Hematopoietic multipotent progenitor cell treated with erythropoietin and hydrocortisone succinate and interleukin-3 and kit ligand, for 6 days (in vitro differentiated cells): ENCODE measurements at regions not wholly inside any gene's neighbourhood (a gene's known extent, or its start where the extent isn't known, plus 50 kb on each side); places are given as distances from the start of the nearest gene placed in this dataset.
"Not testable (repeated sequence)": the region's sequence is repeated elsewhere in the genome, so short reads cannot be mapped to it uniquely, and the experiment has no call there.

Source experiments
- DNase-seq: peaks from one replicate; pipeline ENCODE4 v3.0.0-alpha.2; 2015

DNA sequence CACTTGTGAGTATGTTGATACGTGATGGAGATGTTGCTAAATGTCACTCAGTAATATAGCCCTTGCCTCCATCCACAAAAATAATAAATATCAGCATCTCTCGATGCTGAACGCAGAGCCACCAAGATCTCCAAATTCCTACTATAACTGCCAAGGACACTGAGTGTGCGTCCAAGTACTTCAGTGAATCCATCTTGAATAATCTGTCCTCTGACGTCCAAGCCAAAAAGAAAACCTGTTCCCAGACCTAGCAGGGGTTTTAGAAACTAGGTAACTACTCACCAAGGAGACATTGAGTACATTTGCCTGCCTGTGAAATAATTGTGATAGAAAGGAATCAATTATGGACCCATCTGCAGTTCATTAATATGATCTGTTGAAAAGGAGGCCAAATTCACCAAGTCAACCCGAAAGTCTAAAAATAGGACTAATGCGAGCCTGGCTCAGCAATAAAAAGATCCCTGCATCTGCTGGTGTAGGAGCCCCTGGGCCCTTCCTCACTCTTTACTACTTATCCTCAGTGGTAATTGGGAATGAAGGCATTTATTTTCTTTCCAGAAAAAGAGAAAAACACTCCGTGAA is 226.9 kb upstream of the IRF2BP2 start:
- no peak for DNase-seq

DNA sequence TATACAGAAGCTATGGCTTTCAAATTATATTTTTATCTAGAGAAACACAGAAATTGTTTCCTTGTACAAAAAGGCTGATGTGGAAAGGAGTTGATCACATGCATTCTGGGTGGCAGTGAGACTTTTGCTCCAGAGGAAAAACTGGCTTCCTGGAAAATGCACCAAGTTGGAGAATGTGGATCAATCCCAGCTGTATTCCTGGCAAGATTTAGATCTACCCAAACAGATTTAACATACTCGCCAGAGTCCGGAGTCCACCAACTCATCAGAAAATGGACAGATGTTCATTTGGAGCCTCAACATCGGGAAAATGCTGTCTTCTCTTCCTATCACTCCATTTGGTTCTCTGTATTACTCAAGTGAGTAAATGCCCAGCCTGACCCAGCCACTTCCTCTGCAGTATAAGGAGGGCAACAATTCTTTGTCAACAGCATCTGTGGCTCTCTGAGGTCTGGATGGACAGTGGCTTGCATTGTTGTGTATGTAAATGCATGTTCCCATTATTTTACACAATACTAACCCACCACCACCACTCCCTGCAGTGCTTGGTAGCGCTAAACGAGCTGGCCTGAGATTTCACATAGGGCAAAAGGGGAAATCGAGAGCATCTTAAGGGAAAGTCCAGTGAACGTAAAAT is 226.2 kb upstream of the IRF2BP2 start:
- no peak for DNase-seq

DNA sequence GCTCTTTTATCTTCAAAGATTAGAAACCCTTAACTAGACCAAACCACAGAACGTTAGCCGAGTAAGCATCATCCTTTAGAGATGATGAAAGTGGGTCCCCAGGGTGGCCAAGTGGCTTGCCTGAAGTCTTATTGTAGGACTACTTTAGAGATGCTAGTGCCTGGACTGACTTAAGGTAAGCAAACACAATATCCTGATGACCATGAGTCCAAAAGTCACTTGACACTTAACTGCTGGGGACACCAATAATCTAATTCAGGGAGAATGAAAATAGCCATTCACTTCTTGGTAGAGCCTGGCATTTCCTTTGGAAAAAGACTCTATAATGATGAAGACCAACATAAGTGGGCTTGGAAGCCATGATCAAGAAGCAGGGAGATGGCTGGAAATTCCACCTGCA is 225.3 kb upstream of the IRF2BP2 start:
- DNase-seq: no peak

DNA sequence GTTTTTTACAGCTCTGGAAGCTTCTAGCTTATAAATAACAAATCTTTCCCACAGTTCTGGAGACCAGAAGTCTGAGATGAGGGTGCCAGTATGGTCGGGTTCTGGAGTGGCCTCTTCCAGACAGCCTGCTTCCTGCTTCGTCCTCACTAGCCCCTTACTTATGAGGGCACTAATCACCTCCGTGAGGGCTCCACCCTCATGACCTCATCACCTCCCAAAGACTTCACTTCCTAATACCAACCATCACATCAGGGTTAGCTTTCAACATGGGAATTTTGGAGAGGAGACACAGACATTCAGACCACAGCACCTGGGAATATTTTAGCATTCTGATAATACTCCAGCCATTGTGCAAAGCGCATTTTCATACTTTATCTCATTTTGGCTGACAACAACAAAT is 223.7 kb upstream of the IRF2BP2 start:
- no peak for DNase-seq

DNA sequence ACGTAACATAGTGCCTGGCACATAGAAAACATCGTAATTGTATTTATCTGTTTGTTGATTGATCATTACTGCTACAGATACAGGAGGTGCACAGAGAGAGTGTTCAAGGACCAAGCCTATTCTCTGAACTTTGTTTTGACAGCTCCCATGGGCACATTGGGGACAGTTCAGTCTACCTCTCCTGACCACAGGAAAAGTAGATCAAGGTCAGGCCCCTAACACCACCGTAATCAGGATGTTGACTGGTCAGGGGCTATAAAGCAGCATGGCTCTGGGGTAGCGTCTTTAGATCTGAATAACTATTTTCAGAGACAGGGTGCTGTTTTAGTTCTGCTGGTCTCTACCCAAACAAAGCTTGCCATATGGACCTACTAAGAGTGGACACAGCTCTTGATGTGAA is 223.1 kb upstream of the IRF2BP2 start:
- DNase-seq: no peak

DNA sequence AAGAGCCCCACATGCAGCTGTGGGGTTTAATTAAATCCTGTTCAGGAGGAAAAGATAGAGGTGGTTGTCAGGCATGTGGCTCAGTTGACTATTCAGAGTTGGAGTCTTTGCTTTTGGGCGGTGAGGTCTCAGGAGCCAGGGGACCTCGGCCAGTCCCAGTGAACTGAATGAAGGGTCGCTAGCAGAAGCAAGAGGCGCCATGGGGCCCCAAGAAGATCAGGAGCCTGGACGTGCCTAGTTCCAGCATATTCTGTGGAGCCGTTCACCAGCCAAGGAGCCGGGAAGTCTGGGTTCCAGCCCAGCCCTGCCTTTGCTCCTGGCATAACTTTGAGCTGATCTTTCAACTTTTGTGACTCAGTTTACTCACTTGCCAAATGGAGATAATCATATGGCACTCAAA is 217.7 kb upstream of the IRF2BP2 start:
- no peak for DNase-seq

DNA sequence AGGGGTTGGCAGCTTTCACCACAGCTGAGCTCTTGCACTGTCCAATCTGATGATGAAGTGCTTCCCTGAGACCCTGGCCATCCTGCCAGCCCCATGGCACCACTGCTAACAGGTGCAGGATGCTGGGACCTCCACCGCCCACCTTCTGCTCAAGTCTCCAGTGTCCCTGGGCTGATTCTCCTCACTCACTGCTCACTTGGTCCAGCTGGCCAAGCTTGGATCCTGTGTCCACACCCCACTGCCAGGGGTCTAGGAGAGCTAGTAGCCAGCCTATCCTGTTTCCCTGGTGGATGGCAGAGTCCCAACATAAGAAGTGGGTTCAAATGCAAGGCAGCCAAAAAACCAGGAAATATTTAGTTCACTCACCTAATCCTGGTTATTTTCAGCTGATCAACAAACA is 217.2 kb upstream of the IRF2BP2 start:
- no peak for DNase-seq

DNA sequence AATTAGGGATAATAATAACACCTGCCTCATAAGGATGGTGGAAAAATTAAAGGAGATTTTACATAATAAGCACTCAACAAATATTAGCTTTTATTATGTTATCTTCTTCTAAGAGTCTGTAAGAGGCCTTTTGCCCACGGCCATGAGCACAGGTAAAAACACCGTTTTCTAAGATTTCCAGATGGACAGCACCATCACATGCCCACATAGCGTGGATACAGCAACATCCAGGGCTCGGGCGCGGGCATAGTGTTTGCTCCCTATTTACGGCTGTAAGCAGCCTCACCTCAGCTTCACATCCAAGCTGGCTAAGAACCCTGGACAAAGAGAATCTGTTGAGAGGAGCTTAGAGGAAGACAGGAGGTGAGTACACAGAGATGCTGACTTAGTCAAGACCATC is 216.4 kb upstream of the IRF2BP2 start:
- no peak for DNase-seq

DNA sequence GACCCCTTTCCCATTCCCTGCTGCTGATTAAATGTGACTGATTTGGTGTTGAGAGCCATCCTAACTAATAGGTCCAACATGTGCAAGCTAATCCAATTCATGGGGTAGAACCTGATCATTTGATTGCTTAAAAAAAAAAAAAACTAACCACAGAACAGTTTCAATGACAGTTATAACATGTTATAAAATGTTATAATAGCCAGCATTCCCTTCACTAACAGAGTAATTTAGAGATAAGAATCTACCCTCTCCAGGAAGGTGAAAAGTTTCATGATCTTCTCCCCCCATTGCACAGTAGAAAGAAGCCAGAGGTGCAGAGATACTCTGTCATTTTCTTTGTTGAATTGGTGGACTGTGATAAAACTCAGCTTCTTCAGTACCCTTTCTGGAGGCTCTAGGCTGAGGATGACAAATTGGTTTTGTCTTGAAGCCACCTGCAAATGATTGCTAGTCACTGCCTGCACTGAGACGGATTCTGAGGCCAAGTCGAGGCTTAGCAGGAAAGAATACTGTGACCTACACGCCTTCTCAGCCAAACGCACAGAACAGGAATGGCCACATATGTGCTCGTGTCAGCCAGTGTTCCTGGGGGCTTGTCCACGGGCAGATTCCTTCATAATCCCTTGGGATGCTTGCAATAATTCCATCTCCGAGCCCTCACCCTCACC is 215.7 kb upstream of the IRF2BP2 start:
- DNase-seq: no peak

DNA sequence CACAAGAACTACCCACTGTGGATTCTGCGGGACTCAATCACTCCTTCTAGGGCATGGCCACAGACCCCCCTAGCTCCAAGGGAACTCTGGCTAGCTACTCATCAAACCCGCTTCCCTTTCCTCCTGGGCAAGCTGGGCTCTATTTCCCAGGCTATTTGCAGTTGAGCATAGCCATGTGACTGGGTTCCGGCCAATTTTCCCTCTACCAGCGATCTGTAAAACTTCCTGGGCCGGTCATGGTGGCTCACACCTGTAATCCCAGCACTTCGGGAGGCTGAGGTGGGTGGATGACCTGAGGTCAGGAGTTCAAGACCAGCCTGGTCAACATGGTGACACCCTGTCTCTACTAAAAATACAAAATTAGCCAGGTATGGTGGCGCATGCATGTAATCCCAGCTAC is 214.9 kb upstream of the IRF2BP2 start:
- DNase-seq: not testable (repeated sequence)

DNA sequence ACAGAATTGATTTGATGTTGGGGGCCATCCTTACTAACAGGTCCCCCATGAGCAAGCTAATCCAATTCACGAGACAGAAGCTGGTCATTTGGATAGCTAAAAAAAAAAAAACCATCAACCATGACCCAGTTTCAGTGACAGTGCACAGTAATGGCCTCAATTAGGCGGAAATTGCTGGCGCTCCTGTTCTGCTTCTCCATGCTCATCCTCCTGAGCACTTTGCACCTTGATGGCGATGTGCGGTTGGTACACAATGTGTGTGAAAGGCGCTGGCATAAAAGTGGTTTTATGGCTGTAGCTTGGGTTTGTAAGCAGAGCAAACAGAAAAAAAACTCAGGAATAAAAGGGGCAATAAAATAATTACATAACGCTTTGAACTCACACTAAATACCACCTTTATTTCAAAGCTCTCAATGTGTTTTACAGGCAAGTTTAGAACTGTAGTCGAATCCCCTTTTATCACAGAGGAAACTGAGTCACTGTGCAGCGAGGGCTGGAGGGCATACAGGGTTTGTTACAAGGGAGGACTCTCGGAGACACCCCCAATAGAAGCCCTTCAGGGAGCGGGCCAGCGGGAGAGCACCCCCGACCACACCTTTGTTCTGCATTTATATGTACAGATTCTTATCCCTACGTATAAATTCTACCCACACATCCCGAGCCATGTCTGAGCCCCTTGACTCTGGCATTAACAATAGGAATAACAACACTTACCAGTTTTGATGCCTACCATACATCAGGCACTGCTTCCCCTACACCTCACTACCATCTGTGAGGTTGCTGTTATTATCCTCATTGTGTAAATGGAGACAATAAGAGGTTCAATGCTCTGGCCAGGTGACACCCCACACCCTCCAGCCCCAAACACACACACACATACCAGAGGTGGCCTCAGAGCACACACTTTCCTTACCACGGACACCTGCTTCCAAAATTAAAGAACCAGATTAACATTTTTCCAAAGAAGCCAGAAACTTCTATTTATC is 213.5 kb upstream of the IRF2BP2 start:
- DNase-seq: no peak

DNA sequence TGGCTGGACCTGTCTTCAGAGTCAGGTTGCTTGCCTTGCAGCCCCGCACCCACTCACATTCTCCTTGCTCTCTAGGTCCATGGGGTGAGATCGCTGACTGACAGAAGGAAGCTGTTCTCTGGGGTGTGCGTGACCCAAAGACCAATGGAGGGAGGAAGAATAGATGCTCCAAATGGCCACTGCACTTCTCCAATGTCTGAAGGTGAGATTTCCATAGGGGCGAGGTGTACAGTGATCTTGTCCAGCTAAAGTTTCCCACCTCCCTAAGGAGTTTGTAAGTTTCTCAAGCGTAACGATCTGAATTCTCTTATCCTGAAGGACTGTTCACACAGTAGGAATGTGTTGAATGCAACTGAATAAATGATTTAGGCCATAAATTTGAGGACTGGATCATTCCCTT is 211.9 kb upstream of the IRF2BP2 start:
- DNase-seq: no peak

DNA sequence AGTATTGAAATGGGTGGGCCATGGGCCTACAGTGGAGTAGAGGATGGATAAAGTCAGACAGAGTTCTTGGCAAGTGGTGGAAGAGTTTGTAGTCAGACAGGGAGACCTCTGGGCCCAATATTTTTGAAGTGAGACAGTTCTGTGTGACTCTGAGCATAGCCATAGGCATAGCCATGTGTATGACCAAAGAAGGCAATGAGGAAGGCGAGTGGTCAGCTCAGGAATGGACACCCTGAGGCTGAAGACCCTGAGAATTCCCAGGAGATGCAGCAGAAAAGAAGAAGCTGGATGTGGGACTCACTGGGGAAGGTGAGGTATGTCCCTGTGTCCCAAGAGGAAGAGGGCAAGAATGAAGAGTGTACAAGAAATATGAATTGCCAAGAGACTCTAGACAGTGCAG is 210.6 kb upstream of the IRF2BP2 start:
- DNase-seq: no peak

DNA sequence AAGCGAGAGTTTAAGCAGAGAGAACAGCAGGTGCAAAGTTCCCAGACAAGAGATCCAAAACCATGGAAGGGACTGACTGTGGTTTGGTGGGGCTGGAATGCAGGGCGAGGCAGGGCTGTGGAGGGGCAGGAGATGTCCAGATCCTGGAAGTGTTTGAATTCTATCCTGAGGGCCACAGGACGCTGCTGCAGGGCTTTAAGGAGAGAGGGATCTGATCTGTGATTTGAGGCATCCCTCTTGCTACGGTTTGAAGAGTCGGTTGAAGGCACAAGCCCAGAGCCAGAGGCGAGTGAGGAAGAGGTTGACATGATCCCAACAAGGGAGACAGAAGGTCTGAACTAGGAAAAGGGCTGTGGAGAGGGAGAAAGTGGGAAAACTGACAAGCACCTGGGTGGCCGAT is 209.9 kb upstream of the IRF2BP2 start:
- DNase-seq: not testable (repeated sequence)

DNA sequence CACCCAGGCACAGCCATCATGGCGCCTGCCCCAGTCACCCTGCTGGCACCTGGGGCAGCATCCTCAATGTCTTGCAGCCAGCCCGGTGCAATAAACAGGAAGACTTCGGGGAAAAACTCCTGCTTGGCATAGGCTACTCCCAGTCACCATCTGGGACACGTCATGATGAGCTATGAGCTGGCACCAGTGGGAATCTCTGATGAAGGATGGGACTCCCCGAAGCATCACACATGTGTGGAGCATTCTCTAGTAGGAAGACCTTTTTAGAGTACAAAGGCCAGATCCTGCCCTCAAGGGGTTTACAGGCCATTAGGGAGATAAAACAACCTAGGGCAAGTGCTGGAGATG is 208.0 kb upstream of the IRF2BP2 start:
- DNase-seq: not testable (repeated sequence)

DNA sequence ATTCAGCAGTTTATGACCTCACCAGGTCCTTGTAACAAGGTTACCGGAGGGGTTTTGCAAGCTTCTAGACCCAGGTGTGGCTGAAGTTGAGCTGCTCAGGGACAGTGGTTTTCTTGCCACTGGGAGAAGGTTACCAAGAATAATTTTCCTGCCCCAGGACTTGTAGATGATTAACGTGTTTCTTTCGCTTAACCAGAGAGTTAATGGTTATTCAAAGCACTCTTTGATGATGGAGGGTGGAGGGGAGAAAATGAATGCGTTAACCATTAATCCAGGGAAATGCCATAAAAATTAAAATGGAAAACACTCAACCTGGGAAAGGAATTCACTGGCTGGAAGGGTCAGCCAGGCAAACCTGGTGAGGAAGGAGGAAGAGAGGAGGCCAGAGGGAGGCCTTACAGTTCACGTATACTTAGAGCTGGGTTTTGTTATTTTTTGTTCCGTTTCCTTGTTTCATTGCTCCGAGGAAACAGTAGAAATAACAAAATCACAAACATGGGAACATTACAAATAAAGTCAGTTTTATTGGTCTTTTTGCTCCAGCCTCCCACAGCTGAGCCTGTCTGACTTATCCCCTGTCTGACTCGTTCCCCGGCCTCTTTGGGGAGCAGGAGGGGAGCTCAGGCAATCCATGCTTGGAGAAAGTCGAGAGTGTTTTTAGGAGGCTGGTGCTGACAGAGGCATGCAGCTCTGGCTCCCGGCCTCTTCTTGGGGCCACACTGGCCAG is 207.5 kb upstream of the IRF2BP2 start:
- not testable (repeated sequence) for DNase-seq

DNA sequence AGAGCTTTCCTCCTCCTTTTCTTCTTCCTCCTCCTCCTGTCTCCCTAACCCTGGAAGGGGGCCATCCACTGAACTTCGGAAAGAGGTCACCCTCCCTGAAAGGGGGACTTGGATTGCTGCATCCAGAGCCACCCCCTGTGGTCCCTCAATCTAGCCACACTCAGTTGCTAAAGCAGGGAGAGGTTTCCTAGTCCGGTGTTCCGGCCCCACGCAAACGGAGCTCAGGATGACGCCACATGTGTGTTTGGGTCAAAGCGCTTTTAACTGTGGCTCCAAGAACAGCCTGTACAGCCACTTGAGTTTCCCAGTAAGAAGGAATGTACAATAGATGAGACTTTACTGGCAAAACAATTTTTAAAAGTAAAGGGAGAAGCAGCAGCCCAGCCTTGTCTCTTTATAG is 206.9 kb upstream of the IRF2BP2 start:
- DNase-seq: not testable (repeated sequence)

DNA sequence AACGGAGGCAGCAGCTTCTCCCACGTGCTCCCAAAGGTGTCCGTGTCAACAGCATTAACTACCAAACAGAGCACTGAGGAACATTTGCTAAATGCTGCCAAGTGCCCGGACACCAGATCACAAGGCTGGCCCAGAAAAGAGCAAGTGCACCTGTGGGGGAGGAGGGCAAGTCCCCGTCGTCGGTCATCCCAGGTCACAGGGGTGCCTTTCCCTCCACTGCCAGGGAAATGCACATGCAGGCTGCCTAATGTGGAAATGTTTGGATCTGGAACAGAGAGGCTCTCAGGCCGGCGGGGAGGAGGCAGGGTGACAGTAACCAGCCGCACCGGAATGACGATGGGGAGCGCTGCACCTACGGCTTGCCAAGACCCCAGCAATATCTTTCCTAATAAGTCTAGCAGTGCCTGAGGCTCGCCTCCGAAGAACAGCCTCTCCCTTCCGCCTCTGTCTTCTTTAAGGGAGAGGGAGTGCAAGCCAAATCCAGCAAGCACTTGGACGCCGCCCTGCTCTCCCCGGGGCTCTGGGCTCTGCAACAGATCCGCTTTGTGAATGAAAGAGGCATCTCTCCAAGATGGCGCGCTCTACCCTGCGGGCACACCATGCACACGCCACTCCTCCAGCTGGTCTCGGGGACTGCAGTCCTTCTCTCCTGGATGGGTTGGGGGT is 206.3 kb upstream of the IRF2BP2 start:
- not testable (repeated sequence) for DNase-seq

DNA sequence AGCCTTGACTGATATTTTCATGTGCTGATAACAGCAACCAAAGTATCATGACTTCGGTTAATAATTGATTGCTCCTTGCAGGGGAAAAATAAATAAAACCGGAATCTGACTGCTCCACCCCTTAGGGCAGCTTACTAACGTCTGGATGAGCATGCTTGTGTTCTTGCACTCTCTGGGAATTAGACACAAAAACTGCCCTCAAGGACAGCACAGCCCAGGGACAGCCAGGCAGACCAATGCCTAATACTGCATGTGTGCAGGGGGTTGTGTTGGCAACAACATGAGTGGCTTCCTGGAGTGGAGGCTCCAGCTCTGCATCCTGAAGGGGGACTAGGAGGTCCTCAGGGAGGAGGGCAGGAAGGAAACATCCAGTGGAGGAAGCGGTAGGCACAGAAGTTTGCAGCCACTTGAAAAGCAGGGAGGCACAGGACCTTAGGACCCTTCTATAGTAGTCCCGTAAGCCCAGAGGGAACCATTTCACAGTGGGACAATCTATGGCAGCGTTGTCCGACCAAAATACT is 205.4 kb upstream of the IRF2BP2 start:
- not testable (repeated sequence) for DNase-seq

DNA sequence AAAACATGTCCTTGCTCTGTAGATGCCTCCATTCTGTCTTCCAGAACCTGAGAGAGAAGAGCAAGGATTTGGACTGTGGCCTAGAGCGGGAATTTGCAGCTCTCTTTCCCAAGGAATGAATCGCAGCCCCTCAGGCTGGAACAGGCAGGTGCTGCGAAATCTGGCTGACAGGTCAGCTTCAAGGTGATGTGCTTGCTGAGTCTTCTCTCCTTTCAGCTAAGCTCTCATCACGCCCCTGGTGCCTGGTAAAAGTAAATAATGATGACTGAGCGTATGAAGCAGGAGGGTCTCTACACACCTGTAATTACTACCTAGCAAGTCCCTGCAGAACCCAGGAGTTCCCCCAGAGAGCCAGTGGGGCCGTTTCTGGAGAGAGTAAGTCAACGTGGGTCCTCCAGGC is 204.3 kb upstream of the IRF2BP2 start:
- not testable (repeated sequence) for DNase-seq

DNA sequence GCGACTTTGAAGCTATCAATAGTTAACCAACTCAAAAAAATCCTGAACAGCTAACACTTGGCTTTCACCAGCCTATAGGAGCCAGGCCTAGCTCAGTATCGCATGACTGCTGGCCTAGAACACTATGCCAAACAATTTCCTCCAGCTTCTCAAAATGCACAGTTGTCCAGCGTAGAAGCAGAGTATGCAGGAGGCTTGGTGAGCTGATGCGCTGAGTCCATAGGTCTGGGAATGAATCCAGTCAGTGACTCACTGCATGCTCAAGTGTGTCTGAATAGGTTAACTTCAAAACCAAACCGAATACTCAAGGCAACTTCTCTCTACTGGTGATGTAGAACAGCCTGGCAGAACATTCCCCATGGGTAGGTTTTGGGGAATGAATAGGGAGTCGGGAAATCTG is 201.8 kb upstream of the IRF2BP2 start:
- DNase-seq: not testable (repeated sequence)

DNA sequence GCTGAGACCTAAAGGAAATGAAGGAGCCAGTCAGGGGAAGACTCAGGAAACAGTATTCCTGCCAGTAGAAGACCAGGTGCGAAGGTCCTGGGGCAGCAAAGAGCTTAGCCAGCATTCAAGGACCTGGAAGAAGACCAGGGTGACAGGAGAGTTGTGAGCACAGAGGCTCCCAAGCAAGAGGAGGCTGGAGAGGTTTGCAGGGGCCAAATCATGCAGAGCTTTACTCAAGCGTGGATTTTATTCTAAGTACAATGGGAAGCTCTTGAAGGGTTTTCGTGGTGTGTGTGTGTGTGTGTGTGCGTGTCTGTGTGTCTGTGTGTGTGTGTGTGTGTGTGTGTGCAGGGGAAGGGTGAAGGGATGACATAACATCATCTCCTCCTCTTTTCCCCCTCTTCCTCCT is 200.7 kb upstream of the IRF2BP2 start:
- DNase-seq: not testable (repeated sequence)
